Activated CD4-positive, alpha-beta T cell treated with anti-CD3 and anti-CD28 coated beads for 24 hours (primary cell): ENCODE measurements at regions not wholly inside any gene's neighbourhood (a gene's known extent, or its start where the extent isn't known, plus 50 kb on each side); places are given as distances from the start of the nearest gene placed in this dataset.

ENCODE experiments used
- DNase-seq, 2 donors: peaks; one replicate each; pipeline ENCODE4 v3.0.0-alpha.2; 2020; ENCODE audit warnings: low read depth in 2 of 2

- no peak for DNase-seq
Observed at GRCh38 chr7:67422601-67423000, 426.0 kb downstream of the TYW1 start.

GRCh38 chr7:67423065-67423464, 426.4 kb downstream of the TYW1 start:
- DNase-seq = no peak

DNA sequence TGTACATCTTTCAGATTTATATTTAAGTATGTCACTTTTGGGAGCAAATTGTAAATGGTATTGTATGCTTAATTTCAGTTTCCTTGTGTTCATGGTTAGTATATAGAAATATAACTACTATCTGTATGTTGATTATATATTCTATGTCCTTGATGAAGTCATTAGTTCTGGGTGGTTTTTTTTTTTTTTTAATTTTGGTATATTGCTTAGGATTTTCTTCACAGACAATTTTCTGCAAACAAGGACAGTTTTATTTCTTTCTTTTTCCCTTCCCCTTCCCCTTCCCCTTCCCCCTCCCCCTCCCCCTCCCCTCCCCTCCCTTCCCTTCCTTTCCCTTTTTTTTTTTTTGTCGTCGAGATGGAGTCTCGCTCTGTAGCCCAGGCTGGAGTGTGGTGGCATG, 430.0 kb downstream of the TYW1 start:
- DNase-seq = no peak

- DNase-seq = no peak
Observed at GRCh38 chr7:67429735-67430134, 433.1 kb downstream of the TYW1 start.

DNA sequence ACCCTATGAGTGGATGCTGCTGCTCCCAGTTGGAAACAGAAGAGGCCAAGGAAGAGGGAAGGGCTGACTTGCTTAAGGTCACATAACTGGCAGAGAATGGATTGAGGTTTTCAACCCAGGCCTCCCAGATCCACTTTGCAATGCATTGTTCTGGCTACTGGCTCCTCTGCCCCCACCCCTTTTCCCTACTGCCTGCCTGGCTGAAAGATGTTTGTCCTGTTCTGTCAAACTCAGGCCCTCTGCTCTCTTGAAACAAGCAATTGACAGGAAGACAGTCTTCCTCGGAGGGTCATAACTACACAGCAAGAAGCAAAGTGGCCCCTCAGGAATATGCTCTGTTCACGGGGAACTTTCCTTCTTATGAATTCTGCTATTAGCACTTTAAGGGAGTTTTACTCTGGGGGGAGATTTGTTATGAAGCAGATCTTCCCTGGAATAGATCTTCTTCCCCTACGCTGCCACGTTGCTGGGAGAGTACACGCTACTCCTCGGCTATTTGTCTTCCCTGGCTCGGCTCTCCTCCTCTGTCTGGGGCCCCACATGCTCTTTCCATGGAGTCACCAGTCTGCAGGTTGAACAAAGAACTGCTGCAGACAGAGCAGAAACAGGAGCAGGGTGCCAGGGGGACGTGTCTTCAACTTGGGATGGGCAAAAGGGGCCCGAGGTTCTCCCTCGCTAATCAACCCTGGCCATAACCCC, 436.1 kb downstream of the TYW1 start:
- DNase-seq = no peak

DNA sequence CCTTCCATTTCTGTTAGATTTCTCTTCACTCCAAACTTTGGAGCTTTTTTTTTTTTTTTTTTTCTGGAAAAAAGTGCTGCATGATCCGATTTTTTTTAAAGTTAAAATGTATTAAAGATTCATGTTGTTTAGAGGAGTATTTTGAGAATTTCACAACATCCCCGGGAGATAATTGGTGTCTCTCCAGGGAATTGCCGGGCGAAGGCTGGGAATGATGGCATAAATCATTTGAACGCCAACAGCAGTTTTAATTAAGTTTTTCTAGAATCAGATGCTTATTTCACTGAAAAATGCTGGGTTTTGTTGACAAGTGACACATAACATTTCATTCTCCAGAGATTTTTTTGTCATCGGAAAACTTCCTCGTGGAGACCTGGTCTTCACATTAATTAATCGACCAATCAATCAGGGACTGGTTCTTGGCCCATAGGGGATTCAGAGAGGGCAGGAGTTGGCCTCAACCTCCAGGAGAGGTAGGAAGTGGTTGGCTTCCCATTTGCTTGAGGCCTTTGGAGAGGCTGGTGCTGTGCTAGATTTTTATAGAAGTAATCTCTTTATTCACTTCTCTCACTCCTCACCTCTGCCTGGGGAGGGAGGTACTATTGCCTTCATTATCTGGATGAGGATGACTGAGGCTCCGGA, 439.4 kb downstream of the TYW1 start:
- DNase-seq = no peak

GRCh38 chr7:67438198-67438882, 441.7 kb downstream of the TYW1 start:
- DNase-seq = no peak

GRCh38 chr7:67438913-67439505, 442.4 kb downstream of the TYW1 start:
- DNase-seq = no peak

GRCh38 chr7:67440321-67440720, 443.7 kb downstream of the TYW1 start:
- no peak for DNase-seq

DNA sequence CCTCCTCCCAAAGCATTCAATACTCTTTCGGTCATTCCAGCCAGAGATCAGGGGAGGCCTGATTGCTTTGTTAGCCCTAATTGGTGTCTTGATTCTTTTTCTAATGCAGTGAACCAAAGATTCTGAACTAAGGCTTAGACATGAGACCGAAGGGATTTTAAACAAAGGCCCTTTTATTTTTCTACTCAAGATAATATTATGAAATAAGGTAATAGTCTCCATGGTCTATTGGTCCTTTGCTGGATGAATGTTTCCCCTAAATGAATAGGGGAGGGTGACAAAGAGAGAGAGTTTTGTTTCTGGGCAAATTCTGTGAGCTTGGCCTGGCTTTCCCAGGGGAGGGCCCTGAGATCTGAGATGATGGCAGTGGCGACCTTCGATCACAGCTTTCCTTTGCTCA, 449.1 kb downstream of the TYW1 start:
- DNase-seq = no peak

GRCh38 chr7:67447297-67447696, 450.7 kb downstream of the TYW1 start:
- DNase-seq = no peak

GRCh38 chr7:67448271-67448670, 451.6 kb downstream of the TYW1 start:
- no peak for DNase-seq

DNA sequence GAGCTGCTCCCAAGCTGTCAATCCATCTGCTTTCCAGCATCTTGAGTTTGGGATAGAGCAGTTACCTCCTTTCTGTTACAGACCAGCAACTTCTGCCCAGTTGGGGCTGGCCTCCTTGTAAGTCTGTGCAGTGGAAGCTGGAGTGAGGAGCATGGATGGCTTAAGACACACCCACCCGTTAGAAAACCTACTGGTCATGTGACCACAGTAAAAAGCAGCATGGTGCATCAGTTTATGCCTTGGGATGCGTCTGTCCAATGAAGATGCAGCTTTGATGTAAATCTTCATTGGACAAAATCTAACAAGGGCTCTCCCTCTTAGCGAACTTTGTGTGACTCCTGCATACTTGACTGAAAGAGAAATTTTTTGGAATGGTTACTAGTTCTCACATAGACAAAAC, 453.5 kb downstream of the TYW1 start:
- no peak for DNase-seq

DNA sequence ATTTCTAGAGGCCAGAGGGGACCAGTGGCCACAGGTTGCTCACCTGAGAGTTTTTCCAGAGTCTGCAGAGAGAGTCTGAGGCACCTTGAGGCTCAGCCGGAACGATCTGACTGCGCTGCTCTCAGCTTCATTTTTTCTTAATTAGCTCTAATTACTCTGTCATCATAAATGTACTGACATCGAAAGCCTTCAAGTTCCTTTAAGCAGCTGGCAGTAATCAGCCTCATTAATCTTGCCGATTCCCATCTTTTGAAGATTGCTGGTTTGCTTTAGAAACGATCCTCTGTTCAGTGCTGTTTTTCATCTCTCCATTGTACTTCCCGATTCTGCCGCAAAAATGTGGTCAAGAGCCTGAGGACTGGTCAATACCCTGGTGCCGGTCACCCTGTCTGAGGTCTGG, 454.7 kb downstream of the TYW1 start:
- no peak for DNase-seq

DNA sequence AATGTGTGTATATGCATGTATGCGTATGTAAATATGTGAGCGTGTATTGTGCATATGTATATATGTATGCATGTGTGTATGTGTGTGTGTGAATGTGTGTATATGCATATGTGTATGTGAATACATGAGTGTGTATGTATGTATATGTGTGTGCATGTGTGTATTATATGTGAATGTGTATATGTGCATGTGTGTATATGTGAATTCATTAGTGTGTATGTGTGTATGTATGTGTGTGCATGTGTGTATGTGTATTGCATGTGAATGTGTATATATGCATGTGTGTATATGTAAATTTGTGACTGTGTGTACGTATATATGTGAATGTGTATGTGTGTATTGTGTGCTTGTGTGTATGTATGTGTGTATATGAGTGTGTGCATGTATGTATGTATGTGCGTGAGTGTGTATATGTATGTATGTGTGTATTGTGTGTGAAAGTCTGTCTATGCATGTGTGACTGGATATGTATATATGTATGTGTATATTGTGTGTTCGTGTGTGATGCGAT, 455.9 kb downstream of the TYW1 start:
- no peak for DNase-seq

GRCh38 chr7:67453580-67454380, 457.1 kb downstream of the TYW1 start:
- no peak for DNase-seq

DNA sequence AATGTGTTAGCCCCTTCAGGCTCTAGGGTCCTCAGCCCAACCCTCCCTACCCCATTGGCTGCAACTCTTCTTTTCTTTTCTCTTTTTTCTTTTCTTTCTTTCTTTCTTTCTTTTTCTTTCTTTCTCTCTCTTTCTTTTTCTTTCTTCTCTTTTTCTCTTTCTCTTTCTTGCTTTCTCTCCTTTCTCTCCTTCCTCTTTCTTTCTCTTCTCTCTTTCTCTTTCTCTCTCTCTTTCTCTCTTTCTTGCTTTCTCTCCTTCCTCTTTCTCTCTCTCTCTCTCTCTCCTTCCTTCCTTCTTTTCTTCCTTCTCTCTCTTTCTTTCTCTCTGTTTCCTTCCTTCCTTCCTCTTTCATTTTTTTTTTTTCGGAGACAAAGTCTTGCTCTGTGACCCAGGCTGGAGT, 458.9 kb downstream of the TYW1 start:
- no peak for DNase-seq

DNA sequence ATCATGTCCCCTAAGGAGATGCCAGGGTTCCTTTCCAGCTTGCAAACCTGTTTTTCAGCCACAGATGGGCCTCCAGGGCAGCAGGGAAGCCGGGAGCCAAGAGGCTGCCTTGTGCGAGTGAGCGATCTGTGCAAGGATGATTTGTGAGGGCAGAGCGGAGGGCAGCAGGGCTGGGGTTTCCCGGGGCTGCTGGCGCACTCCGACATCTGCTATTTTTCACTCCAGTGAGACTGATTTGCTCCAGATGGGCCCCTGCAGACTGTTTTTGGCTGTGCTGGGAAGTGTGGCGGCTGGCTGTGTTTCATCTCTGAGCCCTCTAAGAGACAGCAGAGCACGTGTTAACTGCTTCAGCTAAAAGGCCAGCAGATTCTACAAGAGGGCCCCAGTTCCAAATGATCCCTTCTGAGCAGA, 466.2 kb downstream of the TYW1 start:
- DNase-seq = no peak

- DNase-seq = no peak
Observed at GRCh38 chr7:67463316-67463715, 466.7 kb downstream of the TYW1 start.

- no peak for DNase-seq
Observed at GRCh38 chr7:67463983-67464382, 467.4 kb downstream of the TYW1 start.

GRCh38 chr7:67466109-67466508, 469.5 kb downstream of the TYW1 start:
- no peak for DNase-seq

GRCh38 chr7:67470256-67470751, 473.7 kb downstream of the TYW1 start:
- no peak for DNase-seq
